Astrocyte of the cerebellum (primary cell): ENCODE measurements at regions not wholly inside any gene's neighbourhood (a gene's known extent, or its start where the extent isn't known, plus 50 kb on each side); places are given as distances from the start of the nearest gene placed in this dataset.

Experiments
- DNase-seq: peaks from one replicate; pipeline ENCODE4 v3.0.0-alpha.2; 2011; ENCODE audit warnings: low read depth
- H3K4me3 ChIP-seq: 2 replicates; pipeline ENCODE4 v1.5.1; 2011; ENCODE audit warnings: mild to moderate bottlenecking, low read depth, low read length, moderate library complexity
- CTCF ChIP-seq: IDR thresholded peaks from 2 replicates; pipeline ENCODE4 v1.5.1; 2012; ENCODE audit warnings: low read length, low read depth, moderate library complexity, mild to moderate bottlenecking; ENCODE audit errors: missing control alignments
- in situ Hi-C: cut with HindIII; loops from 2 replicates; pipeline ENCODE4 v1.10.0; 2017; ENCODE audit warnings: low sequenced_read_pairs

DNA sequence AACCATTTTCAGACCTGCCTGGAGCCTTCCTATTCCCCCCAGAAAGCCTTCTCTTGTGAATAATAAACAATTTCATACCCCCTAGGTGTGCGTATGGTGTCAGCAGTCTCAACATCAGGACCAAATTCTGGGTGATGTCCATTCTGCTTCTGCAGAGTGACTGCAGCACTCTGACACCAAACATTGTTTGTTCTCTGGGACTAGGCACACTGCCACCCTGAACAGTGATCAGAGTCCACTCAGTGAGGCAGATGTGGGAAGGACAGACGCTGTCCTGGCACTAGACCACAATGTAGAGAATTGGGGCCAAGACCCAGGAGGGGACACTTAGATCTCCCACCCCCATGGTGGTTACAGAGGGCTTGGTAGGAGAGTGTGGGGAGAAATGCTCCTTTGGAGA is 175.1 kb downstream of the BACH1 start:
- no peak overlapping the region for H3K4me3 ChIP-seq
- DNase-seq: no peak
- TF ChIP-seq CTCF: no peak
- in situ Hi-C loops: no loop called here

DNA sequence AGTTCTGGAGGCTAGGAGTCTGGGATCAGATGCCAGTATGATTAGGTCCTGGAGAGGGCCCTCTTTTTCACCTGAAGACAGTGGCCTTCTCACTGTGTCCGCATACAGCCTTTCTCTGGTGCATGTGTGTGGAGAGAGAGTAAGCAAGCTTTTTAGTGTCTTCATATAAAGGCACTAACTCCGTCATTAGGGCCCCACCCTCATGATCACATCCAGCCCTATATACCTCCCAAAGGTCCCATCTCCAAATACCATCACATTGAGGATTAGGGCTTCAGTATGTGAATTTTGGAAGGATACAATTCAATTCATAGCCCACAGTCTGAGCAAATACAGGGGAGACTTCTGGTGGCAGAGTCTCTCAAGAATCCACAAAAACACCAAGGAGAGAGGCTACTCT is 176.6 kb downstream of the BACH1 start:
- no peak overlapping the region for H3K4me3 ChIP-seq
- in situ Hi-C loops: no loop called here
- no peak for DNase-seq
- TF ChIP-seq CTCF: no peak

GRCh38 chr21:29477347-29477746 is 178.6 kb downstream of the BACH1 start:
- no peak overlapping the region for H3K4me3 ChIP-seq
- TF ChIP-seq CTCF: no peak
- DNase-seq: no peak
- in situ Hi-C loops: no loop called here

DNA sequence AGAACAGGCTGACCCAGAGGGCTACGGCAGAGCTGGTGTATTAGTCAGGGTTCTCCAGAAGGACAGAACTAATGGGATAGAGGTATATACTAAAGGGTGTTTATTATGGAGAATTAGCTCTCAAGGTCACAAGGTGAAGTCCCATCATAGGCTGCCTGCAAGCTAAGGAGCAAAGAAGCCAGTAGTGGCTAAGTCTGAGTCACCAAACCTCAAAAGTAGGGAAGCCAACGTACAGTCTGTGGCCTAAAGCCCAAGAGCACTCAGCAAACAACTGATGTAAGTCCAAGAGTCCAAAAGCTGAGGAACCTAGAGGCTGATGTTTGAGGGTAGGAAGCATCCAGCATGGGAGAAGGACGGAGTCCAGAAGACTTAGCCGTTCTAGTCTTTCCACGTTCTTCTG is 179.2 kb downstream of the BACH1 start:
- DNase-seq: peak; percentile 65
- TF ChIP-seq CTCF: no peak
- in situ Hi-C loops: no loop called here
- no peak overlapping the region for H3K4me3 ChIP-seq

GRCh38 chr21:29481081-29481480 is 182.4 kb downstream of the BACH1 start:
- DNase-seq: no peak

DNA sequence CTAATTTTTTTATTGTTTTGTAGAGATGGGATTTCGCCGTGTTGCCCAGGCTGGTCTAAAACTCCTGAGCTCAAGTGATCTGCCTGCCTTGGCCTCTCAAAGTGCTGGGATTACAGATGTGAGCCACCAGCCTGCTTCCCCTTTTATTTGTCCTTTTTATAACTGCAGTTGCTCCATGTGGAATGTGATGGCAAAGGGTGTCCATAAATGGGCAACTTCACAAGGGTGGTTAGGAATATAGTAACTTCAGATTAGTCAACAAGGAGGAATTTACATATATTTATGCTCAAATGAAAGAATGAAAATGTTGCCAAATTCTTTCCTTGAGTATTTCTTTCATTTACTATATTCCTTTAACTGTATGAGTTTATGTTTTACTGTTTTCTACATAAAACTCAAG is 182.9 kb downstream of the BACH1 start:
- no peak for TF ChIP-seq CTCF
- in situ Hi-C loops: no loop called here
- peak; percentile 29 for DNase-seq
- no peak overlapping the region for H3K4me3 ChIP-seq

More at GRCh38 chr21:29481081-29481480, 182.4 kb downstream of the BACH1 start:
- no peak for TF ChIP-seq CTCF
- in situ Hi-C loops: no loop called here
- H3K4me3 ChIP-seq: no peak overlapping the region

- in situ Hi-C loops: no loop called here
- no peak for DNase-seq
- no peak overlapping the region for H3K4me3 ChIP-seq
- no peak for TF ChIP-seq CTCF
Observed at GRCh38 chr21:29486306-29486807, 187.6 kb downstream of the BACH1 start.
